ENCODE measurements at regions not wholly inside any gene's neighbourhood (a gene's known extent, or its start where the extent isn't known, plus 50 kb on each side); places are given as distances from the start of the nearest gene placed in this dataset.

GRCh38 chr12:19044430-19044829 lies 85.1 kb upstream of the PLEKHA5 start:
- no peak for DNase-seq (ENCODE audit: low spot score)
- TF ChIP-seq, protein P1, sequence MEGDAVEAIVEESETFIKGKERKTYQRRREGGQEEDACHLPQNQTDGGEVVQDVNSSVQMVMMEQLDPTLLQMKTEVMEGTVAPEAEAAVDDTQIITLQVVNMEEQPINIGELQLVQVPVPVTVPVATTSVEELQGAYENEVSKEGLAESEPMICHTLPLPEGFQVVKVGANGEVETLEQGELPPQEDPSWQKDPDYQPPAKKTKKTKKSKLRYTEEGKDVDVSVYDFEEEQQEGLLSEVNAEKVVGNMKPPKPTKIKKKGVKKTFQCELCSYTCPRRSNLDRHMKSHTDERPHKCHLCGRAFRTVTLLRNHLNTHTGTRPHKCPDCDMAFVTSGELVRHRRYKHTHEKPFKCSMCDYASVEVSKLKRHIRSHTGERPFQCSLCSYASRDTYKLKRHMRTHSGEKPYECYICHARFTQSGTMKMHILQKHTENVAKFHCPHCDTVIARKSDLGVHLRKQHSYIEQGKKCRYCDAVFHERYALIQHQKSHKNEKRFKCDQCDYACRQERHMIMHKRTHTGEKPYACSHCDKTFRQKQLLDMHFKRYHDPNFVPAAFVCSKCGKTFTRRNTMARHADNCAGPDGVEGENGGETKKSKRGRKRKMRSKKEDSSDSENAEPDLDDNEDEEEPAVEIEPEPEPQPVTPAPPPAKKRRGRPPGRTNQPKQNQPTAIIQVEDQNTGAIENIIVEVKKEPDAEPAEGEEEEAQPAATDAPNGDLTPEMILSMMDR (IDR thresholded peaks at IDR 0.05; ENCODE audit: extremely low read depth, missing control alignments), result no peak

DNA sequence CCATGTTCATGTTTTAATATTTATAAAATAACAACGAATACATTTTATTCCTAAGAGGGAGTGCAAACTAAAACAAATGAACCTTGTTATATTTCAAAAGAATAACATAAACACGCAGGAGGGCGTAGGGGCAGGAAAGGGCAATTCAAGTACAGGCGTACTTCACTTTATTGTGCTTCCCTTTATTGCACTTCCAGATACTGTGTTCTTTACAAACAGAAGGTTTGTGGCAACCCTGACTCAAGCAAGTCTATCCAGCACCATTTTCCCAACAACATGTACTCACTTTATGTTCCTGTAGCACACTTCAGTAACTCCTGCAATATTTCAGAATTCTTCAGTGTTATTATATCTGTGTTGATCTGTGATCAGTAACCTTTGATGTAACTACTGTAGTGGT lies 84.6 kb upstream of the PLEKHA5 start:
- no peak for DNase-seq (ENCODE audit: low spot score)
- TF ChIP-seq, protein P1 (IDR thresholded peaks at IDR 0.05; ENCODE audit: extremely low read depth, missing control alignments), result no peak

DNA sequence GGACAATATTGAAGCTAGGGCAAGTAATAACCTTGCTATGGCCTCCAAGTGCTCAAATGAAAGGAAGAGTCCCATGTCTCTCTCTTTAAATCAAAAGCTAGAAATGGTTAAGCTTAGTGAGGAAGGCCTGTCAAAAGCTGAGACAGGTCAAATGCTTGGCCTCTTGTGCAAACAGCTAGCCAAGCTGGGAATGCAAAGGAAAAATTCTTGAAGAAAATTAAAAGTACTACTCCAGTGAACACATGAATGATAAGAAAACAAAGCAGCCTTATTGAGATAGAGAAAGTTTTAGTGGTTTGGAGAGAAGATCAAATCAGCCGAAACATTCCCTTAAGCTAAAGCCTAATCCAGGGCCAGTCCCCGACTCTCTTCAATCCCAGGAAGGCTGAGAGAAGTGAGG lies 84.1 kb upstream of the PLEKHA5 start:
- no peak for DNase-seq (ENCODE audit: low spot score)

GRCh38 chr12:19048943-19049342 lies 80.6 kb upstream of the PLEKHA5 start:
- TF ChIP-seq, protein P1 (IDR thresholded peaks at IDR 0.05; ENCODE audit: extremely low read depth, missing control alignments), result no peak
- no peak for DNase-seq (ENCODE audit: low spot score)

More for the DNA sequence above, 84.1 kb upstream of the PLEKHA5 start:
- TF ChIP-seq, protein P1 (IDR thresholded peaks at IDR 0.05; ENCODE audit: extremely low read depth, missing control alignments), result no peak

DNA sequence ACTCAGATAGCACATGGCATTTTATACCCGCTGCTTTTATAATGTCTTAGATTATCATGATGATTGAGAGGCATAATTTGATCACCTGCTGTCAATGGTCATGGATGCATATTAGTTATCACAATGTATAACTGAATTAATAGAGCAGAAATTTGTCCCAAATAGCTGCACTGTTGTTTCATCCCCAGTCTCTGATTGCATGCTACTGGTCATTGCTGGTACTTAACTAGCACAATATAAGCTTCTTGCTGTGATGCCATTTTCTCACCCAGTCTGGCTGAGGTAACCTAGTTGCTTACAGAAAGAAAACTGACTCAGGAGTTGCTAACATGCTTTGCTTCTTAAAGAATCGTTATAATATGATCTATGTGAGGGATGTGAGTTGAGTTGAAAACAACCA lies 76.8 kb upstream of the PLEKHA5 start:
- TF ChIP-seq, protein P1 (IDR thresholded peaks at IDR 0.05; ENCODE audit: extremely low read depth, missing control alignments), result no peak

DNA sequence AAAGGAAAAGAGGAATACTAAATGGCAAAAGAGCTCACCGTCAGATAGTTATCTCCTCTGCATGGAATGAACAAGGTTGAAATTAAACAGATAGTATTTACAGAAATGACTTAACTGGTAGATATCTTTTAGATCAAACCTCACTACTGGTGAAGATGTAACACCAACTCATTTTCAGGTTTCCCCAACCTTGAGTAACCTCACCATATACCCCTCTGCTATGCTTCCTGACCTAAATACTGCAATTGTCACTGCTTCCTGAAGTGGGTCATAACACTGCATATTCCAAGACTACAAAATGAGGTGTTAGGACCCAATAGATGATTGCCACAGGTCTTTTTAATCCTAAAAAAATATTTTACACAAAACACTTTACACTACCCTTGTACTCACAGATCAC lies 76.3 kb upstream of the PLEKHA5 start:
- TF ChIP-seq, protein P1 (IDR thresholded peaks at IDR 0.05; ENCODE audit: extremely low read depth, missing control alignments), result no peak
- no peak for DNase-seq (ENCODE audit: low spot score)

More for the DNA sequence above, 76.8 kb upstream of the PLEKHA5 start:
- no peak for DNase-seq (ENCODE audit: low spot score)

- no peak for DNase-seq (ENCODE audit: low spot score)
- TF ChIP-seq, protein P1 (IDR thresholded peaks at IDR 0.05; ENCODE audit: extremely low read depth, missing control alignments), result no peak
These were observed 75.5 kb upstream of the PLEKHA5 start for GRCh38 chr12:19054035-19054434.

Measured in GM20000 (cell line).